LNCaP clone FGC (cell line): ENCODE measurements at regions not wholly inside any gene's neighbourhood (a gene's known extent, or its start where the extent isn't known, plus 50 kb on each side); places are given as distances from the start of the nearest gene placed in this dataset.

Source experiments
- DNase-seq: peaks from one replicate; pipeline ENCODE4 v3.0.0-alpha.2; 2011; ENCODE audit warnings: low read depth
- H3K4me3 ChIP-seq: 2 replicates; pipeline ENCODE4 v1.5.1; 2011; ENCODE audit warnings: mild to moderate bottlenecking, low read depth, low read length, control low read depth
- CTCF ChIP-seq: IDR thresholded peaks from 2 replicates; pipeline ENCODE4 v1.5.1; 2012; ENCODE audit warnings: mild to moderate bottlenecking; ENCODE audit not compliant: control insufficient read depth, insufficient read depth; ENCODE audit errors: extremely low read depth

- no peak overlapping the region for H3K4me3 ChIP-seq
- peak; percentile 34 for TF ChIP-seq CTCF
- DNase-seq: no peak
Measured at GRCh38 chr9:86893811-86894490, 53.4 kb downstream of the GAS1 start.

- DNase-seq: no peak
- no peak overlapping the region for H3K4me3 ChIP-seq
- no peak for TF ChIP-seq CTCF
Measured at GRCh38 chr9:86892576-86892975, 54.7 kb downstream of the GAS1 start.

- H3K4me3 ChIP-seq: no peak overlapping the region
- DNase-seq: no peak
- TF ChIP-seq CTCF: no peak
Measured at GRCh38 chr9:86891886-86892437, 55.3 kb downstream of the GAS1 start.

- DNase-seq: no peak
- no peak for TF ChIP-seq CTCF
- H3K4me3 ChIP-seq: no peak overlapping the region
Measured at GRCh38 chr9:86891091-86891490, 56.2 kb downstream of the GAS1 start.

GRCh38 chr9:86885232-86885631, 62.1 kb downstream of the GAS1 start:
- no peak for DNase-seq
- H3K4me3 ChIP-seq: no peak overlapping the region
- no peak for TF ChIP-seq CTCF

- no peak for TF ChIP-seq CTCF
- DNase-seq: no peak
- H3K4me3 ChIP-seq: no peak overlapping the region
Measured at GRCh38 chr9:86876621-86877196, 70.6 kb downstream of the GAS1 start.
